ENCODE measurements at regions not wholly inside any gene's neighbourhood (a gene's known extent, or its start where the extent isn't known, plus 50 kb on each side); places are given as distances from the start of the nearest gene placed in this dataset.

- no peak overlapping the region for H3K4me3 ChIP-seq (replicated peaks in 1 of 2; ENCODE audit: low read depth in 1 of 2, low read length in 2 of 2)
- DNase-seq (ENCODE audit: low read depth, low spot score) (no peak), ATAC-seq (no peak)
- no peak overlapping the region for H3K9ac ChIP-seq (ENCODE audit: low read length)
- ChIA-PET CTCF (no interaction called here), POLR2A (no interaction called here), RAD21 (ENCODE audit: low non-redundant PET in 1 of 2, low total read pairs in 2 of 2, uncharacterized antibody in 2 of 2, unreplicated experiment in 2 of 2) (no interaction called here)
- H2AFZ ChIP-seq (ENCODE audit: low read depth, low read length, poor library complexity, severe bottlenecking) = no peak overlapping the region
- no peaks in the 10 kb centered on the region; the same call in 1 of the 2 replicates for H3K27me3 ChIP-seq (ENCODE audit: insufficient read depth, low read length)
- H3K4me1 ChIP-seq (ENCODE audit: control insufficient read depth in 1 of 2, insufficient read depth in 2 of 2, low read length in 2 of 2) = no peaks in the 10 kb centered on the region
- intact Hi-C loops (cut with micrococcal nuclease) = no loop called here
- H3K27ac ChIP-seq (ENCODE audit: low read depth, low read length) = no peak overlapping the region
- no peaks in the 10 kb centered on the region for H3K9me2 ChIP-seq (ENCODE audit: insufficient read depth)
- TF ChIP-seq ZFX (IDR thresholded peaks at IDR 0.05) = no peak
- TF ChIP-seq CEBPB (IDR thresholded peaks at IDR 0.05; ENCODE audit: low read depth) = no peak
- TF ChIP-seq, protein P1, sequence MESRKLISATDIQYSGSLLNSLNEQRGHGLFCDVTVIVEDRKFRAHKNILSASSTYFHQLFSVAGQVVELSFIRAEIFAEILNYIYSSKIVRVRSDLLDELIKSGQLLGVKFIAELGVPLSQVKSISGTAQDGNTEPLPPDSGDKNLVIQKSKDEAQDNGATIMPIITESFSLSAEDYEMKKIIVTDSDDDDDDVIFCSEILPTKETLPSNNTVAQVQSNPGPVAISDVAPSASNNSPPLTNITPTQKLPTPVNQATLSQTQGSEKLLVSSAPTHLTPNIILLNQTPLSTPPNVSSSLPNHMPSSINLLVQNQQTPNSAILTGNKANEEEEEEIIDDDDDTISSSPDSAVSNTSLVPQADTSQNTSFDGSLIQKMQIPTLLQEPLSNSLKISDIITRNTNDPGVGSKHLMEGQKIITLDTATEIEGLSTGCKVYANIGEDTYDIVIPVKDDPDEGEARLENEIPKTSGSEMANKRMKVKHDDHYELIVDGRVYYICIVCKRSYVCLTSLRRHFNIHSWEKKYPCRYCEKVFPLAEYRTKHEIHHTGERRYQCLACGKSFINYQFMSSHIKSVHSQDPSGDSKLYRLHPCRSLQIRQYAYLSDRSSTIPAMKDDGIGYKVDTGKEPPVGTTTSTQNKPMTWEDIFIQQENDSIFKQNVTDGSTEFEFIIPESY (IDR thresholded peaks at IDR 0.05; ENCODE audit: extremely low read depth, insufficient replicate concordance, low read length) = no peak
- H4K20me1 ChIP-seq (ENCODE audit: insufficient read depth) = no peaks in the 10 kb centered on the region
- H3K36me3 ChIP-seq (ENCODE audit: control insufficient read depth in 1 of 2, insufficient read depth in 2 of 2, low read length in 2 of 2) = no peaks in the 10 kb centered on the region
- no peak overlapping the region for H3K4me2 ChIP-seq (ENCODE audit: low read length)
- no TSS peak for BruUV-seq (replicated peaks)
- H3K79me2 ChIP-seq (ENCODE audit: insufficient read depth, low read length) = no peaks in the 10 kb centered on the region
- H3K9me3 ChIP-seq (ENCODE audit: control insufficient read depth in 1 of 2, insufficient read depth in 1 of 2, low read depth in 1 of 2, low read length in 2 of 2) = no peaks in the 10 kb centered on the region; a peak in 1 of 4 replicates
Measured at GRCh38 chr22:48858121-48858520, 969.6 kb downstream of the BRD1 start.

- CTCF ChIA-PET = no interaction called here
Measured at GRCh38 chr22:48857202-48857805, 970.4 kb downstream of the BRD1 start.

More at GRCh38 chr22:48857202-48857805, 970.4 kb downstream of the BRD1 start:
- H3K79me2 ChIP-seq (ENCODE audit: insufficient read depth, low read length) = no peaks in the 10 kb centered on the region
- no peak overlapping the region for H3K4me2 ChIP-seq (ENCODE audit: low read length)
- no peak overlapping the region for H2AFZ ChIP-seq (ENCODE audit: low read depth, low read length, poor library complexity, severe bottlenecking)
- H3K4me3 ChIP-seq (replicated peaks in 1 of 2; ENCODE audit: low read depth in 1 of 2, low read length in 2 of 2) = no peak overlapping the region
- intact Hi-C loops (cut with micrococcal nuclease) = no loop called here
- RAD21 ChIA-PET (ENCODE audit: low non-redundant PET in 1 of 2, low total read pairs in 2 of 2, uncharacterized antibody in 2 of 2, unreplicated experiment in 2 of 2) = no interaction called here
- H3K4me1 ChIP-seq (ENCODE audit: control insufficient read depth in 1 of 2, insufficient read depth in 2 of 2, low read length in 2 of 2) = no peaks in the 10 kb centered on the region
- H3K27me3 ChIP-seq (ENCODE audit: insufficient read depth, low read length) = no peaks in the 10 kb centered on the region; the same call in 1 of the 2 replicates
- no peak overlapping the region for H3K9ac ChIP-seq (ENCODE audit: low read length)
- H3K36me3 ChIP-seq (ENCODE audit: control insufficient read depth in 1 of 2, insufficient read depth in 2 of 2, low read length in 2 of 2) = no peaks in the 10 kb centered on the region
- H3K9me3 ChIP-seq (ENCODE audit: control insufficient read depth in 1 of 2, insufficient read depth in 1 of 2, low read depth in 1 of 2, low read length in 2 of 2) = no peaks in the 10 kb centered on the region; a peak in 1 of 4 replicates
- ATAC-seq = no peak
- H4K20me1 ChIP-seq (ENCODE audit: insufficient read depth) = no peaks in the 10 kb centered on the region
- no peaks in the 10 kb centered on the region for H3K9me2 ChIP-seq (ENCODE audit: insufficient read depth)
- no peak overlapping the region for H3K27ac ChIP-seq (ENCODE audit: low read depth, low read length)
- POLR2A ChIA-PET = no interaction called here
- BruUV-seq (replicated peaks) = no TSS peak
- TF ChIP-seq EZH2phosphoT487 (IDR thresholded peaks at IDR 0.05; ENCODE audit: borderline replicate concordance) = no peak
- no peak for TF ChIP-seq EZH2 (IDR thresholded peaks at IDR 0.05)
- no peak for DNase-seq (ENCODE audit: low read depth, low spot score)
